Liver (tissue), 8 donors: ENCODE measurements at regions not wholly inside any gene's neighbourhood (a gene's known extent, or its start where the extent isn't known, plus 50 kb on each side); places are given as distances from the start of the nearest gene placed in this dataset.

Experiments used
- DNase-seq: peaks from one replicate; pipeline ENCODE4 v3.0.0-alpha.2; 2017; ENCODE audit warnings: low spot score
- H3K27ac ChIP-seq, 2 donors: one replicate each; pipeline ENCODE4 v1.7.0; 2013; ENCODE audit warnings: inconsistent platforms in 2 of 2, low read length in 2 of 2, control low read depth in 1 of 2, low read depth in 1 of 2, mild to moderate bottlenecking in 1 of 2
- H3K27me3 ChIP-seq, 4 donors: one replicate each; pipeline versions ENCODE4 v1.6.1 to v1.7.0; 2013; ENCODE audit warnings: low read length in 3 of 4, inconsistent platforms in 1 of 4, mild to moderate bottlenecking in 1 of 4, moderate library complexity in 1 of 4; ENCODE audit not compliant: control insufficient read depth in 4 of 4, insufficient read depth in 4 of 4
- H3K36me3 ChIP-seq, 4 donors: one replicate each; pipeline versions ENCODE4 v1.6.1 to v1.7.0; 2013; ENCODE audit warnings: low read length in 3 of 4, mild to moderate bottlenecking in 3 of 4, low read depth in 1 of 4, moderate library complexity in 1 of 4; ENCODE audit not compliant: control insufficient read depth in 4 of 4, insufficient read depth in 3 of 4
- H3K4me1 ChIP-seq, 4 donors: one replicate each; pipeline versions ENCODE4 v1.6.1 to v1.7.0; 2013; ENCODE audit warnings: low read length in 3 of 4, mild to moderate bottlenecking in 3 of 4, moderate library complexity in 1 of 4; ENCODE audit not compliant: control insufficient read depth in 4 of 4, insufficient read depth in 4 of 4
- H3K4me3 ChIP-seq, 3 donors: one replicate each; pipeline versions ENCODE4 v1.6.1 to v1.7.0; 2013; ENCODE audit warnings: low read length in 3 of 3, control low read depth in 1 of 3, low read depth in 1 of 3, mild to moderate bottlenecking in 1 of 3
- H3K9ac ChIP-seq, 2 donors: one replicate each; pipeline ENCODE4 v1.7.0; 2013; ENCODE audit warnings: low read length in 2 of 2, mild to moderate bottlenecking in 2 of 2, moderate library complexity in 2 of 2, control low read depth in 1 of 2, low read depth in 1 of 2
- H3K9me3 ChIP-seq, 4 donors: one replicate each; pipeline versions ENCODE4 v1.6.1 to v1.7.0; 2013; ENCODE audit warnings: low read length in 3 of 4; ENCODE audit not compliant: control insufficient read depth in 4 of 4
- CTCF ChIP-seq: fragments of 150-350 bp; IDR thresholded peaks from 2 replicates; pipeline ENCODE4 v1.5.1; 2017; ENCODE audit warnings: improper control_type of control experiment, low read depth, low read length; ENCODE audit not compliant: missing input control
- EGR1 ChIP-seq, 2 donors: IDR thresholded peaks; 2 replicates each; pipeline ENCODE4 v1.6.1; 2016 to 2018; ENCODE audit warnings: antibody characterized with exemption in 2 of 2, low read depth in 2 of 2
- FOXA1 ChIP-seq: IDR thresholded peaks from 2 replicates; pipeline ENCODE4 v1.6.1; 2016; ENCODE audit warnings: antibody characterized with exemption
- GABPA ChIP-seq, 2 donors: IDR thresholded peaks in 1 of 2; conservative IDR thresholded peaks in 1 of 2; 2 replicates each; pipeline ENCODE4 v1.6.1; 2016; ENCODE audit warnings: antibody characterized with exemption in 2 of 2, mild to moderate bottlenecking in 1 of 2, moderate library complexity in 1 of 2
- HNF4G ChIP-seq: IDR thresholded peaks from 2 replicates; pipeline ENCODE4 v1.6.1; 2016; ENCODE audit warnings: antibody characterized with exemption
- MAX ChIP-seq: IDR thresholded peaks from 2 replicates; pipeline ENCODE4 v1.6.1; 2016; ENCODE audit warnings: antibody characterized with exemption
- REST ChIP-seq: IDR thresholded peaks from 2 replicates; pipeline ENCODE4 v1.6.1; 2016; ENCODE audit warnings: antibody characterized with exemption, mild to moderate bottlenecking
- RXRA ChIP-seq, 2 donors: IDR thresholded peaks; 2 replicates each; pipeline ENCODE4 v1.6.1; 2017 to 2018; ENCODE audit warnings: antibody characterized with exemption in 2 of 2, mild to moderate bottlenecking in 1 of 2
- SP1 ChIP-seq: IDR thresholded peaks from 2 replicates; pipeline ENCODE4 v1.6.1; 2018; ENCODE audit warnings: antibody characterized with exemption, mild to moderate bottlenecking
- TAF1 ChIP-seq: conservative IDR thresholded peaks from 2 replicates; pipeline ENCODE4 v1.6.1; 2016; ENCODE audit warnings: antibody characterized with exemption, mild to moderate bottlenecking
- WGBS: extraction: QIAGEN DNeasy Blood & Tissue Kit; methylation state at CpG from one replicate; pipeline ENCODE4 v1.1.7; 2013; 5-methylcytosine and 5-hydroxymethylcytosine counted together
- donor health status: healthy.
- donor health status: healthy.
- donor health status: healthy.
- donor health status: healthy.
- donor health status: healthy.

- WGBS = 86% methylated on average over 5 of the region's 5 CpGs
- Histone ChIP-seq H3K4me3 (no peak overlapping the region), H3K9ac (no peak overlapping the region), H3K27ac (no peak overlapping the region), H3K9me3 (peaks cover 0 to 2% (median 0%) of the 10 kb centered on the region in 4 donors), H3K27me3 (peaks cover 0 to 5% (median 2%) of the 10 kb centered on the region in 4 donors), H3K4me1 (no peaks in the 10 kb centered on the region), H3K36me3 (no peaks in the 10 kb centered on the region)
- DNase-seq = no peak
- no peak for TF ChIP-seq RXRA (IDR thresholded peaks at IDR 0.05)
- TF ChIP-seq EGR1 (IDR thresholded peaks at IDR 0.05; ENCODE audit: low read depth in 2 of 2) = no peak
- TF ChIP-seq CTCF = no peak
- no peak for TF ChIP-seq GABPA (IDR thresholded peaks at IDR 0.05 in 1 of 2, conservative IDR thresholded peaks at IDR 0.05 in 1 of 2)
These were observed 71.5 kb upstream of the MPHOSPH6 start for GRCh38 chr16:82241469-82242052.

GRCh38 chr16:82240111-82240510 is 70.1 kb upstream of the MPHOSPH6 start:
- no peak for DNase-seq
- Histone ChIP-seq H3K27ac (no peak overlapping the region), H3K9me3 (peaks cover 0 to 2% (median 0%) of the 10 kb centered on the region in 4 donors), H3K4me1 (no peaks in the 10 kb centered on the region), H3K4me3 (no peak overlapping the region), H3K9ac (no peak overlapping the region), H3K36me3 (no peaks in the 10 kb centered on the region), H3K27me3 (peaks cover 0 to 5% (median 2%) of the 10 kb centered on the region in 4 donors)
- WGBS = 68% methylated on average over 2 of the region's 2 CpGs
- no peak for TF ChIP-seq REST
- TF ChIP-seq SP1 = no peak
- no peak for TF ChIP-seq MAX
- TF ChIP-seq HNF4G = no peak
- no peak for TF ChIP-seq EGR1 (IDR thresholded peaks at IDR 0.05; ENCODE audit: low read depth in 2 of 2)
- TF ChIP-seq CTCF = no peak
- no peak for TF ChIP-seq RXRA (IDR thresholded peaks at IDR 0.05)
- TF ChIP-seq FOXA1 = no peak
- TF ChIP-seq GABPA (IDR thresholded peaks at IDR 0.05 in 1 of 2, conservative IDR thresholded peaks at IDR 0.05 in 1 of 2) = no peak
- no peak for TF ChIP-seq TAF1
